Activated CD4-positive, alpha-beta T cell treated with anti-CD3 and anti-CD28 coated beads, Interleukin-10, Interleukin-2, amounts not matched to agents 100 ng/mL and 50 ng/mL, durations not matched to agents 16 hours and 8 hours (primary cell): ENCODE measurements at regions not wholly inside any gene's neighbourhood (a gene's known extent, or its start where the extent isn't known, plus 50 kb on each side); places are given as distances from the start of the nearest gene placed in this dataset.

Experiments used
- DNase-seq: peaks from one replicate; pipeline ENCODE4 v3.0.0-alpha.2; 2020

DNA sequence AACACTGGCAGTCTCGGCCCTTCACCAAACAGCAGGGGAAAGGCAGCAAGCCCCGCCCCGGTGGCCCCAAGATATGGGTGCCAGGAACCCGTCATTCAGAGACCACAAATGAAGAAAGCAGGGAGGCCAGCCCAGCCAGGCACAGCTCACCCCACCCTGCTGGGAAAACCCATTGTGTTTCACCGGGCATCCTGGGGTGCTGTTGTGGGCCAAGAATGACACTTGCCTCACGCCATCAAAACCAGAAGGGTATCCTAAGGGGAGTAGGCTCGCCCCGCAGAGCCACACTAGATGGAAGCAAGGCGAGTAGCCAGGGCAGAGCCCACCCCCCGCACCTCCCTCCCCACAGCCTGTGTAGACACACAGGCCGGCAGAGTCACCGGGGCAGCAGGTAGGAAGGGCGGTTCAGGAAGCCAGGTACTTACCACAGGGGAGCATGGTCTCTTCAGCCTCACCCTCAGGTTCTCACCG lies 72.5 kb upstream of the KCNMA1 start:
- peak; percentile 79 for DNase-seq

GRCh38 chr10:77707570-77707969 lies 70.0 kb upstream of the KCNMA1 start:
- DNase-seq = no peak

GRCh38 chr10:77702166-77702565 lies 64.6 kb upstream of the KCNMA1 start:
- DNase-seq = peak; percentile 37

DNA sequence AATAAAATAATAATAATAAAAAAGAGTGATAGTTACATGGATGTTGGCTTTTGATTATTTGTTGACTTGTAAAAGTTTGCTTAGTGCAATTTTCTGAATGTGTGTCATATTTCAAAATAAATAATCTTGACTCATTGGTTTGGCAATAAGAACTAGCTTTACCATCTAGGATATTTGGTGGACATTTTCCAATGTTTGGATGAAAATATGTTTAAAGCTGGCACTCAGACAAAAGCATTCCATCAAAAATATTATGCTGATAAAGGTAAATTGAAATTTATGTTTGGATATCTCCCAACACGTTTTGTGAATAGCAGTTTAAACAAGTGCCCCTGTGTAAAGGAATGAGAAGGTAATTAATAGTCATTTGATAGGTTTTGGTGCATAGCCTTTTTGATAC lies 62.5 kb upstream of the KCNMA1 start:
- DNase-seq = no peak

DNA sequence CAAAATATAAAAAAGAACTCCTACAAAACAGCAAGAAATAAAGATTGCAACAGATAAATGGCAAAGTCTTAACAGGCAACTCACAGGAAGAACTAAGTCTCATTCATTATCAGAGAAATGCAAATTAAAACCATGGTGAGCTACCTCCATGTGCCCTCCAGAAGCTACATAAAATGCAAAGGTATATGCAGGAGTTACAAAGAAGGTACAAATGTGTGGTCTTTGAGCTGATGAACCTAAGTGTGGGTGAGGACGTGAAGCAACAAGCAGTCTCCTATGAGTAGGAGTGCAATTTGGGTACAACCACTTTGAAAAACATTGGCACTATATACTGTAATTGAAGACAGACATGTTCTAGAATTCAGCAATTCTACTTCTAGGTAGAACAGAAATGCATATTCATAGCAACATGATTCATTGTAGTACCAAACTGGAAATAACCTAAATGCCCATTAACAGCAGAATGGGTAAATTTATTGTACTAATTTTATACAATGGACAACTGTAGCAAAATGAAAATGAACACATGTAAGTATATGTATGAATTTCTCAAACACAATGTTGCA lies 61.6 kb upstream of the KCNMA1 start:
- DNase-seq = no peak

GRCh38 chr10:77698267-77698931 lies 60.8 kb upstream of the KCNMA1 start:
- DNase-seq = no peak

DNA sequence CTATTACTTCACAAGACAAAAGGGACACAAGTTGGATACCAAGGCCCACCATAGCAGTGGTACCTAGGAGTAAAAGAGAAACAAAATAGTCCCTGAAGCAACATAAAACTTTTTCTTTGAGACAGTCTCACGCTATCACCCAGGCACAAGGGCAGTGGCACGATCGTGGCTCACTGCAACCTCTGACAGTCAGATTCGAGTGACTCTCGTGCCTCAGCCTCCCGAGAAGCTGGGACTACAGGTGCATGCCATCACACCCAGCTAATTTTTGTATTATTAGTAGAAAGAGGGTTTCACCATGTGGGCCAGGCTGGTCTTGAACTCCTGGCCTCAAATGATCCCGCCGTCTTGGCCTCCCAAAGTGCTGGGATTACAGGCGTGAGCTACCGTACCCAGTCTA lies 59.0 kb upstream of the KCNMA1 start:
- DNase-seq = no peak

DNA sequence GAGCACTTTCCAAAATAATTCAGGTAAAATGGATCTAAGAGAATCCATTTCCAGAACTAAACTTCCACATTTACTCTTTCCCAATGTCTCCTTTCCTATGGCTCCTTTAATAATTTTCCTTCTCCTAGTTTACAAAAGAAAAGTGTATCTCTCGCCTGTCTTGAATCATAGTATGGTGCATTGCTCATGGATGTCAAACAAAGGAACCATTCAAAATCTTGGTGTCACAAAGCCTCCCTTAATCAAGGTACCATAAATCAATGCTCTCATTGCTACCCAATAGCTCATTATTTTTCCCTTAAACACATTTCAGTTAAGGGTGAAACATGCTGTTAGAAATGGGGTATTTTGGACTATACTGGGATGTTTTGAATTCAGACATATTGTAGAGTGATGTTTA lies 57.6 kb upstream of the KCNMA1 start:
- DNase-seq = no peak

GRCh38 chr10:77692782-77693181 lies 55.2 kb upstream of the KCNMA1 start:
- DNase-seq = no peak

- DNase-seq = no peak
These were observed 51.7 kb upstream of the KCNMA1 start for GRCh38 chr10:77689339-77689738.

- DNase-seq = no peak
These were observed 50.0 kb upstream of the KCNMA1 start for GRCh38 chr10:77687621-77688020.
